GM21576 (cell line): ENCODE measurements at regions not wholly inside any gene's neighbourhood (a gene's known extent, or its start where the extent isn't known, plus 50 kb on each side); places are given as distances from the start of the nearest gene placed in this dataset.
"Not testable (repeated sequence)": the region's sequence is repeated elsewhere in the genome, so short reads cannot be mapped to it uniquely, and the experiment has no call there.

Experiments
- ATAC-seq: cut with Tn5 transposase; IDR thresholded peaks from one replicate; pipeline ENCODE4 v1.9.1; 2021; ENCODE audit warnings: mild to moderate bottlenecking, moderate library complexity; ENCODE audit not compliant: unreplicated experiment

- no peak for ATAC-seq
These were observed 1587.0 kb upstream of the PRR20A start for GRCh38 chr13:55553701-55554100.

- no peak for ATAC-seq
These were observed 1586.0 kb upstream of the PRR20A start for GRCh38 chr13:55554741-55555140.

GRCh38 chr13:55560331-55560730, 1580.4 kb upstream of the PRR20A start:
- ATAC-seq, result no peak

- no peak for ATAC-seq
These were observed 1577.5 kb upstream of the PRR20A start for GRCh38 chr13:55563267-55563666.

GRCh38 chr13:55566334-55566733, 1574.4 kb upstream of the PRR20A start:
- ATAC-seq, result no peak

- ATAC-seq, result no peak
These were observed 1573.9 kb upstream of the PRR20A start for GRCh38 chr13:55566779-55567178.

GRCh38 chr13:55567721-55568625, 1572.7 kb upstream of the PRR20A start:
- ATAC-seq, result no peak

- no peak for ATAC-seq
These were observed 1571.6 kb upstream of the PRR20A start for GRCh38 chr13:55569082-55569481.

GRCh38 chr13:55569514-55569913, 1571.2 kb upstream of the PRR20A start:
- ATAC-seq, result no peak

GRCh38 chr13:55570371-55570770, 1570.3 kb upstream of the PRR20A start:
- no peak for ATAC-seq

GRCh38 chr13:55571237-55571867, 1569.4 kb upstream of the PRR20A start:
- no peak for ATAC-seq

GRCh38 chr13:55572408-55572807, 1568.3 kb upstream of the PRR20A start:
- ATAC-seq, result no peak

GRCh38 chr13:55572862-55573261, 1567.9 kb upstream of the PRR20A start:
- ATAC-seq, result no peak

GRCh38 chr13:55573565-55573964, 1567.2 kb upstream of the PRR20A start:
- ATAC-seq, result no peak

- no peak for ATAC-seq
These were observed 1564.3 kb upstream of the PRR20A start for GRCh38 chr13:55576389-55576788.

- no peak for ATAC-seq
These were observed 1563.5 kb upstream of the PRR20A start for GRCh38 chr13:55577082-55577846.

GRCh38 chr13:55577847-55578210, 1562.9 kb upstream of the PRR20A start:
- no peak for ATAC-seq

- not testable (repeated sequence) for ATAC-seq
These were observed 1558.4 kb upstream of the PRR20A start for GRCh38 chr13:55582294-55582693.

- ATAC-seq, result no peak
These were observed 1556.6 kb upstream of the PRR20A start for GRCh38 chr13:55583953-55584593.

- no peak for ATAC-seq
These were observed 1537.9 kb upstream of the PRR20A start for GRCh38 chr13:55602784-55603183.

- ATAC-seq, result no peak
These were observed 1534.6 kb upstream of the PRR20A start for GRCh38 chr13:55606045-55606665.
